IPS-11a (cell line): ENCODE measurements at regions not wholly inside any gene's neighbourhood (a gene's known extent, or its start where the extent isn't known, plus 50 kb on each side); places are given as distances from the start of the nearest gene placed in this dataset.

Source experiments
- H3K4me3 ChIP-seq: one replicate; pipeline ENCODE4 v1.5.1; 2013; ENCODE audit warnings: low read depth, low read length, control low read depth

GRCh38 chr4:124483048-124483906, 229.3 kb downstream of the ANKRD50 start:
- H3K4me3 ChIP-seq: no peak overlapping the region

DNA sequence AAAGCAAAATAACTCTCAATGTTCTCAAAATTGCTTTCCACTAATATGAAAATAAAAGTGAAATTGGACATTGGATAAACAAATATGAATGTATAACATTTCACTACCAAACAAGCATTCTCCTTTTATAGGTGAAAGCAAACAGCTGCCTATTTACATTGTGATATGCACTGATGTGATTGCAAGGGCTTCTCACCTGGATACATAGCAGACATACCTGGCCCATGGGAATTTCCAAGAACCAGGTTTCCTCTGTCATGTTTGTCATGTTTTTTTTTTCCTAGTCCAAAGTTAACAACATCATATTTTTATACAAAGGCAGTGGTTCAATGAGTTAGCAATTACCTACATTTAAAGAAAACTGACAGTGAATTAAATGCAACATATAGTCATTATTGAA, 228.5 kb downstream of the ANKRD50 start:
- no peak overlapping the region for H3K4me3 ChIP-seq

DNA sequence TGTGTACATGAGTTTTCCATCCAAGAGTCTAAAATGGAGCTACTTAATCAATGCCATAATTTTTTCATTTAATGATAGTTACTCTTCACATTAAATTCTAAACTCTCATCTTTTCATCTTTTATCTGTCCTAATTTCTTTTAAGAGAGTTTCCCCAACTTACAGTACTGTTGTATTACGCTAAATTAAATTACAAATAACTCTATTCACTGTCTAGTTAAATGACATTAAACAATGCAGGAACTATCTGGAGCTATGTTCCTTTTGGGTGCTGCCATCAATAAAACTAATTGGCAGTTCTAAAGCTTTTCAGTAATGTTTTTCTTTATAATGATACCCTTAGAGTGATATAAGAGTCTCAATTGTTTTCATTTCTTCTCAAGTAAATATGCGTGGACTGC, 227.6 kb downstream of the ANKRD50 start:
- no peak overlapping the region for H3K4me3 ChIP-seq

DNA sequence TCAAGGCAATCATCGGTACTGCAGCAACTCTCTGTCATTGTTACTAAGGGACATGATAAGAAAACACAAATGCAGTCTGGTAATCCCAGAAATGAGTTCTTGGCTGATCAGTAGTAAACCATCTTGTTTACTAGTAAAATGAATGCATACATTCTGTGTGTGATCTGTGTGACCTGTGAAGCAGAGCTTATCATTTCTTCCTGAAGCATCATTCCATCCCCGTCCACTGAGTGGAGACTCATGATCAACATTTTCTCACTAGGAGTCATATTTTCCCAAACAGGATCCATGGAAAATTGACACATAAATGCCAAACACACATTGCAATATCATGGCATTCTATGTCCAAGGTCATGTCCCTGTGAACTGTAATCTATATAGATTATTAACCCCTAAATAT, 226.1 kb downstream of the ANKRD50 start:
- no peak overlapping the region for H3K4me3 ChIP-seq

GRCh38 chr4:124487651-124488050, 224.9 kb downstream of the ANKRD50 start:
- H3K4me3 ChIP-seq: no peak overlapping the region

GRCh38 chr4:124491361-124492145, 221.0 kb downstream of the ANKRD50 start:
- no peak overlapping the region for H3K4me3 ChIP-seq

DNA sequence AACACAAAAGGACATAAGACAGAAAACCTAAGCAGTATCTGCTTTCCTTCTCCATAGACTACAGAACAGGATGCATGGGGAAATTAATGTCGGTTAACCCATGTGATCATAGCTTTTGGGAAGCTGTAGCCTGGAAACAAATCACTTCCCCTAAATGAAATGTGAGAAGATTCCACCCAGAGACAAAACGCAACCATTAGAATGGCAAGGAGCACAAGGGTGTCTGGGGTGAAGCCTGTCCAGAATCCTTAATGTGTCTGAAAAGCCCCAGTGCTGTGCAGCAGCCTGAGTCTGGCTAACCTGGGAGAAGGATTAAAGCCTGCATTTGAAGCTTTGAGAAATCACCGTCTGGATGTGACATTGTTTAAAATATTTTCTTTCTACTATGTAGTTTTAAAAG, 213.3 kb downstream of the ANKRD50 start:
- no peak overlapping the region for H3K4me3 ChIP-seq

- H3K4me3 ChIP-seq: no peak overlapping the region
Measured at GRCh38 chr4:124501576-124501975, 211.0 kb downstream of the ANKRD50 start.

GRCh38 chr4:124504431-124504830, 208.1 kb downstream of the ANKRD50 start:
- no peak overlapping the region for H3K4me3 ChIP-seq

DNA sequence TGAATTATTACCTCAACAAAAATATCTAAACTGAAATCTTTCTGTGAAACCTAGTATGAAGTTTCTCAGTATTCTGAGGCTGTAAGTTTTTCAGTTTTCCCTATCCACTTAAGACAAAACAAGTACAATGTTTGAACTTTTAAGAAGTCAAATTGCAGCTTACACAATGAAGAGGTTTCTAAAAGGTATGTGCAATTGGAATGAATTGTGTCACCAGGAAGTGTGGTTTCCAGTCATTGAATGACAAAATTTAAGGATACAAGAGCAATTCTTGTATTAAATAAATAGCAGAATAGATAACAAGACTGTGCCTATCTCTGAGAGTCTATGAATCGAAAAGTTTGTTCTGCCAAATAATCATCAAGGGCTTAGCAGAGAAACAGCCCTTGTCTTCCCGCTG, 207.3 kb downstream of the ANKRD50 start:
- H3K4me3 ChIP-seq: no peak overlapping the region

GRCh38 chr4:124509151-124509550, 203.4 kb downstream of the ANKRD50 start:
- H3K4me3 ChIP-seq: no peak overlapping the region

DNA sequence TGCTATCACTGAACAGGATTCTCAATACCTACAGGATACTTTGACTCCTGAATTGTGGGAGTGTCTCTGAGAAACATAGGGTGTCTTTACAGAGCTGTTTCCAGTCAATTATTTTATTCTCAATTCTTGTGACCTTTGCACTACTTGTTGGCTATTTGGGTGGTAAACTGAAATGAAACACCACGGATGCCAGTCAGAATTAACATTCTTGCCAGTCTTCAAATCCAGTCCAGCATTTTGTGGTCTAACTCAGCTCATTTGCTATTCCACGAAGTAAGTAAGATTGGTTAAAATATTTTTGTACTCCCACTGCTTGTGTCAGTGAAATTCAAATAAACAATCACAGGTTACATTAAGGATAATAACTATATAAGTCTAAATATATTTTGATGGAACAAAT, 197.9 kb downstream of the ANKRD50 start:
- no peak overlapping the region for H3K4me3 ChIP-seq

DNA sequence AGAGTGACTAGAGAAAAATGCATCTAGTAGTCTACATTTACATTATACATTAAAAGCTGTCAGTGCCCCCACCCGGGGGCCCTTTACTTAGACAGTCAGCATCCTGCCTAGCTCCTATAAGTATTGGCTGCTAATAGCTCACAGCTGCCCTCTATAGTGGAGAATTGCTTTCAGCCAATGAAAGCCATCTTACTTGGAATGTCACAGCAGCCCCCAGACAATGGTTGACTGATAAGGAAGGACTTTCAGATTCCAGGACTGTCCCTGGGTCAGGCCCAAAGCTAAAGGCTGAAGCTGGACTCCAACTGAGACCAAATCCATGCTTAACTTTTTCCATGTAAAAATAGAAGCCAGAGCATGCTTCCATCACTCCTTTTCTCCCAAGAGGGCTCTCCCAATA, 196.9 kb downstream of the ANKRD50 start:
- H3K4me3 ChIP-seq: no peak overlapping the region

DNA sequence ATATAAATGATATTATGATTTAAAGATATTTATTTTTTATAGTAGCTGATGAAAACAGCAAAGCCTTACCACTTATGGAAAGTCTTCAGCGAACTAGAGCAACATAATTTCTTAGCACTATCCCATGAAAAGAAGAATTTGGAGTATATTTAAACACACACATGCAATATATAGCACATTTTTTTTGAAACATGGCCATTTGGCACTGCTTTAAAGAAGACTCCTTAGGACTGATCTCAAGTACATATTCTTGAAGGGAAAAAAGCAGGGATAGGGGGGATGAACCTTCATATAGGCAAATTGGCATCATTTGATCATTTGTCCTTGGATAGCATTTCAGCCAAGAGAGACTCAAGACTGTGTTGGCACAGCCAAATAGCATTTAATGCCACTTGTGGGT, 193.3 kb downstream of the ANKRD50 start:
- no peak overlapping the region for H3K4me3 ChIP-seq

GRCh38 chr4:124523816-124524215, 188.7 kb downstream of the ANKRD50 start:
- no peak overlapping the region for H3K4me3 ChIP-seq

GRCh38 chr4:124525524-124525923, 187.0 kb downstream of the ANKRD50 start:
- no peak overlapping the region for H3K4me3 ChIP-seq

DNA sequence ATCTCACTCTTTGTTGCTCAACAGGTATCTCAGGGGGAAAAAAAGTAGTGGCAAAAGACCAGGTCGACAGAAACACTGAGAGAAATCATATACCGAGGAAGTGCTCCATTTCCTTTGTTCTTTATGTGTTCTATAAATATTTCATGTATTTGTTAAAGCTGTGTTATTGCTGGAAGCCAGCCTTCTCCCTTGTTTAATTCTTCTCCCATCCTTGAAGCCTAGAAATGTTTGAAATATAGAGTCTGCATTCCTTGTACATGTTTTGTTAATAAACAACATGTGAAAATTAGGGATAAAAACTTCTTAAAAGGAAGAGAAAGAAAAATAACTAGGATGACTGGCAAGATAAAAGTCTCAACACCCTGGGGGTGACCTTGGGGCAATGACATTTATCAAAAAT, 186.2 kb downstream of the ANKRD50 start:
- no peak overlapping the region for H3K4me3 ChIP-seq

DNA sequence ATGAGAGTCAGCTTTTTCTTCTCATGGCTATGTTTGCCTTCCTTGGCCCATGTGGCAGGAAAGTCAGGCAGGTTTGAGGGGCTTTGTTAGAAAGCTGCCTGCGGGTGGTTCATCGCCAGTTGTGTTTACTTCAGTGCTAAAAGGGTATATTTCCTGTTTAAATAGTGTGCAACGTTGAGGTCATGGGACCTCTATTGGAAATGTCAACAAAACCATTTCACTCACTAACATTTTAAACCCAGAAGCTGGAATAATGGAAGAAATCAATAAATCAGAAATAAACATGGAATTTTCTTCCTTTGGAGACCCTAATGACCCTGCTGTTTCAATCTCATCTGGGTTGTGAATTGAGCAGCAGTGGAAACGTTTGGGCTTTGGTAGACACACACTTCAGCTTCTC, 185.8 kb downstream of the ANKRD50 start:
- H3K4me3 ChIP-seq: no peak overlapping the region

DNA sequence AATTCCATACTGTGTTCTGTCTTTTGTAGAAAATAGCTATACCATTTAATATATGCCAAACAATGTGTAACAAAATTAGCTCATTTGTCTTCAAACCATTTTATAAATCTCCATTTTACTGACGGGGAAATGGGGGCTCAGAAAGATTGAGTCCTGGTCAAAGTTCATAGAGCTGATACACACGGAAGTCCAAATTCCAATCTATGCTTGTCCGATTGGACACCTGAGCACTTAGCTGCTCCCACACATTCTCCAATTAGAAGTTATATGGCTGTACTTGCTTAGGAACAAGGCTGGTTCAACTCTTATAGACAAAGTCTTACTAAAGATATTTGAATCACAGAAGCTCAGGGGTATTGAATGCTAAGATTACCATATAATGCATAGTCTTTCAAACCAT, 185.2 kb downstream of the ANKRD50 start:
- H3K4me3 ChIP-seq: no peak overlapping the region

GRCh38 chr4:124529131-124529530, 183.4 kb downstream of the ANKRD50 start:
- no peak overlapping the region for H3K4me3 ChIP-seq

GRCh38 chr4:124530464-124531077, 182.0 kb downstream of the ANKRD50 start:
- no peak overlapping the region for H3K4me3 ChIP-seq

- H3K4me3 ChIP-seq: no peak overlapping the region
Measured at GRCh38 chr4:124534131-124534530, 178.4 kb downstream of the ANKRD50 start.
